GM13976 (cell line): ENCODE measurements at regions not wholly inside any gene's neighbourhood (a gene's known extent, or its start where the extent isn't known, plus 50 kb on each side); places are given as distances from the start of the nearest gene placed in this dataset.

Experiments
- DNase-seq: peaks from one replicate; pipeline ENCODE4 v3.0.0; 2012; ENCODE audit warnings: low spot score
- CTCF ChIP-seq: IDR thresholded peaks from 2 replicates; pipeline ENCODE4 v1.5.1; 2012; ENCODE audit warnings: borderline replicate concordance, mild to moderate bottlenecking; ENCODE audit not compliant: insufficient read depth; ENCODE audit errors: extremely low read depth, missing control alignments, control extremely low read depth
- in situ Hi-C: fragments of 300-500 bp; cut with MboI; formaldehyde crosslinking; loops from one replicate; pipeline ENCODE4 v1.12.0; 2022; ENCODE audit warnings: low sequenced_read_pairs, mixed read lengths, inconsistent platforms; ENCODE audit not compliant: unreplicated experiment

GRCh38 chr18:77571743-77572142, 322.1 kb downstream of the GALR1 start:
- in situ Hi-C loops = no loop called here
- no peak for DNase-seq
- no peak for TF ChIP-seq CTCF

- in situ Hi-C loops = no loop called here
- DNase-seq = no peak
- no peak for TF ChIP-seq CTCF
Measured at GRCh38 chr18:77572537-77572936, 322.9 kb downstream of the GALR1 start.

- DNase-seq = no peak
- no peak for TF ChIP-seq CTCF
- in situ Hi-C loops = no loop called here
Measured at GRCh38 chr18:77573571-77573970, 323.9 kb downstream of the GALR1 start.

GRCh38 chr18:77590943-77591515, 341.4 kb downstream of the GALR1 start:
- in situ Hi-C loops = no loop called here
- TF ChIP-seq CTCF = no peak
- DNase-seq = no peak

- in situ Hi-C loops = no loop called here
- TF ChIP-seq CTCF = no peak
- no peak for DNase-seq
Measured at GRCh38 chr18:77597726-77598125, 348.1 kb downstream of the GALR1 start.

- TF ChIP-seq CTCF = no peak
- no peak for DNase-seq
- in situ Hi-C loops = no loop called here
Measured at GRCh38 chr18:77600674-77601073, 351.0 kb downstream of the GALR1 start.

- no peak for TF ChIP-seq CTCF
- in situ Hi-C loops = no loop called here
- no peak for DNase-seq
Measured at GRCh38 chr18:77601567-77601966, 351.9 kb downstream of the GALR1 start.
